HG03378 (cell line): ENCODE measurements at regions not wholly inside any gene's neighbourhood (a gene's known extent, or its start where the extent isn't known, plus 50 kb on each side); places are given as distances from the start of the nearest gene placed in this dataset.

Experiments used
- ATAC-seq: cut with Tn5 transposase; IDR thresholded peaks from one replicate; pipeline ENCODE4 v1.9.1; 2021; ENCODE audit warnings: mild to moderate bottlenecking, moderate library complexity; ENCODE audit not compliant: unreplicated experiment

GRCh38 chr2:104745846-104746245, 108.1 kb upstream of the POU3F3 start:
- ATAC-seq = no peak

GRCh38 chr2:104746299-104746698, 107.6 kb upstream of the POU3F3 start:
- no peak for ATAC-seq

GRCh38 chr2:104746858-104747257, 107.1 kb upstream of the POU3F3 start:
- no peak for ATAC-seq

- ATAC-seq = no peak
Measured at GRCh38 chr2:104749856-104750460, 104.0 kb upstream of the POU3F3 start.

- ATAC-seq = no peak
Measured at GRCh38 chr2:104752504-104752903, 101.4 kb upstream of the POU3F3 start.

- no peak for ATAC-seq
Measured at GRCh38 chr2:104755026-104755878, 98.7 kb upstream of the POU3F3 start.

- no peak for ATAC-seq
Measured at GRCh38 chr2:104756118-104756517, 97.8 kb upstream of the POU3F3 start.

GRCh38 chr2:104757056-104757455, 96.9 kb upstream of the POU3F3 start:
- ATAC-seq = no peak

- ATAC-seq = no peak
Measured at GRCh38 chr2:104758199-104758620, 95.7 kb upstream of the POU3F3 start.

- no peak for ATAC-seq
Measured at GRCh38 chr2:104762031-104762430, 91.9 kb upstream of the POU3F3 start.

GRCh38 chr2:104766683-104767082, 87.2 kb upstream of the POU3F3 start:
- no peak for ATAC-seq

GRCh38 chr2:104768694-104769093, 85.2 kb upstream of the POU3F3 start:
- no peak for ATAC-seq

- no peak for ATAC-seq
Measured at GRCh38 chr2:104769096-104769495, 84.8 kb upstream of the POU3F3 start.

- ATAC-seq = no peak
Measured at GRCh38 chr2:104772996-104773395, 80.9 kb upstream of the POU3F3 start.

- no peak for ATAC-seq
Measured at GRCh38 chr2:104774631-104775030, 79.3 kb upstream of the POU3F3 start.

GRCh38 chr2:104777721-104778120, 76.2 kb upstream of the POU3F3 start:
- no peak for ATAC-seq

GRCh38 chr2:104781151-104781550, 72.8 kb upstream of the POU3F3 start:
- no peak for ATAC-seq

- no peak for ATAC-seq
Measured at GRCh38 chr2:104784264-104784663, 69.7 kb upstream of the POU3F3 start.

- no peak for ATAC-seq
Measured at GRCh38 chr2:104786204-104786603, 67.7 kb upstream of the POU3F3 start.

- ATAC-seq = no peak
Measured at GRCh38 chr2:104786821-104787220, 67.1 kb upstream of the POU3F3 start.

GRCh38 chr2:104787298-104788065, 66.4 kb upstream of the POU3F3 start:
- no peak for ATAC-seq
